ENCODE measurements at regions not wholly inside any gene's neighbourhood (a gene's known extent, or its start where the extent isn't known, plus 50 kb on each side); places are given as distances from the start of the nearest gene placed in this dataset.
"Not testable (repeated sequence)": the region's sequence is repeated elsewhere in the genome, so short reads cannot be mapped to it uniquely, and the experiment has no call there.

DNA sequence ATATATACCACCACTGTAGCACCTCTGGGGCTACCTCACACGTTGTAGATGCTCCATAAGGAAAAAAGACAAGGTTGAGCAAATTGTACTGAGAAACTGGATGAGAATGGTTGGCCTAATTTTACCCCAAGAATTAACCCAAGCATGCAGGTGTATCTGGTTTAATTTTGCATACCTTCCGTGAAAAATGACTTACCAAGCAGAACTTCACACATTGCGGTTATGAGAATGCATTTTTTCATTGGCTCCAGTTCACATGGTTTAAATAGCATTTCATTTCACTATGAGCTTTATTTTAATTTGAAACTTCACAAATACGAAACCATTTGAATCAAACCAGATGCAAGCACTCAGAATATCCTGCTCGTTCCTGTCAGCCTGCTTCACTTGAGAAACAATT is 512.2 kb downstream of the LTN1 start:
- no peak for TF ChIP-seq CTCF (IDR thresholded peaks at IDR 0.05)

GRCh38 chr21:28473530-28474220 is 519.0 kb downstream of the LTN1 start:
- no peak for DNase-seq (ENCODE audit: low spot score)
- no peak overlapping the region for H3K27ac ChIP-seq
- H3K4me1 ChIP-seq (ENCODE audit: control insufficient read depth in 1 of 2, low read depth in 2 of 2): no peaks in the 10 kb centered on the region
- H3K4me3 ChIP-seq: no peak overlapping the region
- H3K27me3 ChIP-seq (replicated peaks; ENCODE audit: insufficient read depth): no peaks in the 10 kb centered on the region
- TF ChIP-seq CTCF (IDR thresholded peaks at IDR 0.05): no peak
- ATAC-seq (ENCODE audit: insufficient number of reproducible peaks, low FRiP score, low read depth): no peak
- no peaks in the 10 kb centered on the region for H3K9me3 ChIP-seq
- no peaks in the 10 kb centered on the region for H3K36me3 ChIP-seq

More for the DNA sequence above, 512.2 kb downstream of the LTN1 start:
- no peaks in the 10 kb centered on the region for H3K36me3 ChIP-seq
- no peaks in the 10 kb centered on the region for H3K9me3 ChIP-seq
- H3K4me3 ChIP-seq: no peak overlapping the region
- H3K27me3 ChIP-seq (replicated peaks; ENCODE audit: insufficient read depth): no peaks in the 10 kb centered on the region
- H3K4me1 ChIP-seq (ENCODE audit: control insufficient read depth in 1 of 2, low read depth in 2 of 2): peaks cover 0 to 6% of the 10 kb centered on the region in 2 donors
- ATAC-seq (ENCODE audit: insufficient number of reproducible peaks, low FRiP score, low read depth) (no peak), DNase-seq (ENCODE audit: low spot score) (no peak)
- H3K27ac ChIP-seq: no peak overlapping the region

DNA sequence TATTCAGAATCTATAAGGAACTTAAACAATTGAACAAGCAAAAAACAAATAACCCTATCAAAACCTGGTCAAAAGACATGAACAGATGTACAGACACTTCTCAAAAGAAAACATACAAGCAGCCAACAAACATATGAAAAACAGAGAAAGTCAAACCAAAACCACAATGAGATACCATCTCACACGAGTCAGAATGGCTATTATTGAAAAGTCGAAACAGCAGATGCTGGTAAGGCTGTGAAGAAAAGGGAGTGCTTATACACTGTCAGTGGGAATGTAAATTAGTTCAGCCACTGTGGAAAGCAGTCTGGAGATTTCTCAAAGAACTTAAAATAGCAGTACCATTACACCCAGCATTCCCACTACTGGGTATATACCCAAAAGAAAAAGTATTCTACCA is 520.1 kb downstream of the LTN1 start:
- not testable (repeated sequence) for H3K36me3 ChIP-seq; H3K27me3 ChIP-seq (replicated peaks; ENCODE audit: insufficient read depth); H3K4me3 ChIP-seq; DNase-seq (ENCODE audit: low spot score); H3K9me3 ChIP-seq; H3K4me1 ChIP-seq (ENCODE audit: control insufficient read depth in 1 of 2, low read depth in 2 of 2); ATAC-seq (ENCODE audit: insufficient number of reproducible peaks, low FRiP score, low read depth); H3K27ac ChIP-seq

GRCh38 chr21:28464988-28465387 is 527.7 kb downstream of the LTN1 start:
- Histone ChIP-seq H3K27ac (no peak overlapping the region), H3K9me3 (no peaks in the 10 kb centered on the region), H3K27me3 (replicated peaks; ENCODE audit: insufficient read depth) (no peaks in the 10 kb centered on the region), H3K36me3 (no peaks in the 10 kb centered on the region), H3K4me3 (no peak overlapping the region), H3K4me1 (ENCODE audit: control insufficient read depth in 1 of 2, low read depth in 2 of 2) (no peaks in the 10 kb centered on the region)
- no peak for TF ChIP-seq CTCF (IDR thresholded peaks at IDR 0.05)
- DNase-seq (ENCODE audit: low spot score) (no peak), ATAC-seq (ENCODE audit: insufficient number of reproducible peaks, low FRiP score, low read depth) (no peak)

DNA sequence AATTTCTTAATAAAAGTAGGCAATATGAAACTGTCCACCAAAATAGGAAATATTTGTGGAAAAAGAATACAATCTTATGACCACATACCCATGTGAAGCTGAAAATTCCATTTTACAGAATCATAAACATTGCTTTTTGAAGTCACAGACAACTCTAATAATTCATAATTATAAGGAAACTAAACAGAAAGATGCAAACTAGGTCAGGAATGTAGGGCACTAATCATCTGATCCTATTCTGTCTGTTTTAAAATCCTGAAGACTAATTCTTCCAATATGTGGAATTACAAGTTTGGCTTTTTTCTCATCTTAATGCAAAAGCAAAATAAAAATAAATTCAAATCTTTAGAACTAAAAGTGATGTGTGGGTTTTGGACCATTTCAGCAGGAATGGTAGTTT is 528.6 kb downstream of the LTN1 start:
- no peaks in the 10 kb centered on the region for H3K27me3 ChIP-seq (replicated peaks; ENCODE audit: insufficient read depth)
- no peaks in the 10 kb centered on the region for H3K4me1 ChIP-seq (ENCODE audit: control insufficient read depth in 1 of 2, low read depth in 2 of 2)
- DNase-seq (ENCODE audit: low spot score): no peak
- H3K4me3 ChIP-seq: no peak overlapping the region
- no peak overlapping the region for H3K27ac ChIP-seq
- ATAC-seq (ENCODE audit: insufficient number of reproducible peaks, low FRiP score, low read depth): no peak
- no peak for TF ChIP-seq CTCF (IDR thresholded peaks at IDR 0.05)
- no peaks in the 10 kb centered on the region for H3K36me3 ChIP-seq
- H3K9me3 ChIP-seq: no peaks in the 10 kb centered on the region

DNA sequence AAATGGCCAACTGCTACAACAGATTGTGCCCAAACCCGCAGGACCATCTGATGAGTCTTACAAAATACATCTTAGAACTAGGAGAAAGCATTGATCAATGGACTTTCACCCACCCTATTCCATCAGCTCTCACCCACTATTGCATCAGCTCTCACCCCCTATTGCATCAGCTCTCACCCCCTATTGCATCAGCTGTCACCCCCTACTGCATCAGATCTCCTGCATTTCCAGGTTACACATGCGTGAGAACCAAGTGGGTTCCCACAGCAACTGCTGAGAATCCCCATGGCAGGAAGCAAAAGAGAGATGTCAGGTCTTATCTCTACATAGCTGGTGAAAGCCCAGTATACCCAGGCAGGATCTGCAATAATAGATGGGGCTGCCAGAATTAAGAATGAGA is 533.5 kb downstream of the LTN1 start:
- no peak for TF ChIP-seq CTCF (IDR thresholded peaks at IDR 0.05)

More for the DNA sequence above, 533.5 kb downstream of the LTN1 start:
- no peaks in the 10 kb centered on the region for H3K27me3 ChIP-seq (replicated peaks; ENCODE audit: insufficient read depth)
- no peak overlapping the region for H3K4me3 ChIP-seq
- no peak overlapping the region for H3K27ac ChIP-seq
- ATAC-seq (ENCODE audit: insufficient number of reproducible peaks, low FRiP score, low read depth): no peak
- no peaks in the 10 kb centered on the region for H3K36me3 ChIP-seq
- H3K9me3 ChIP-seq: no peaks in the 10 kb centered on the region
- no peaks in the 10 kb centered on the region for H3K4me1 ChIP-seq (ENCODE audit: control insufficient read depth in 1 of 2, low read depth in 2 of 2)
- no peak for DNase-seq (ENCODE audit: low spot score)

Data from thoracic aorta (tissue), 2 donors.